IMR-90 (cell line): ENCODE measurements at regions not wholly inside any gene's neighbourhood (a gene's known extent, or its start where the extent isn't known, plus 50 kb on each side); places are given as distances from the start of the nearest gene placed in this dataset.

ENCODE experiments used
- ATAC-seq: fragments of 200-7000 bp; cut with Tn5 transposase; 2 replicates; pipeline ENCODE4 v1.9.1; 2020; ENCODE audit warnings: low read depth, mild to moderate bottlenecking, moderate library complexity
- BruUV-seq: library from RNA; stranded (reverse); fragments of 400-500 nt; replicated peaks from 2 replicates; lab custom pipeline; 2021; lab: Mats Ljungman, UMichigan
- CTCF ChIA-PET: fragments of 300-600 bp; formaldehyde crosslinking; extraction: SDS; loops from one replicate; lab custom pipeline; 2021; ENCODE audit warnings: antibody characterized with exemption; lab: Yijun Ruan, JAX
- POLR2A ChIA-PET: fragments of 300-600 bp; sonication (Branson Sonifier 250); formaldehyde crosslinking; loops from one replicate; lab custom pipeline; 2022; ENCODE audit warnings: antibody characterized with exemption; ENCODE audit not compliant: unreplicated experiment; lab: Charles Lee
- DNase-seq: peaks from one replicate; pipeline ENCODE4 v3.0.0; 2013
- H2AFZ ChIP-seq: replicated peaks from 2 replicates; pipeline ENCODE3; 2013; ENCODE audit warnings: low read length, mild to moderate bottlenecking; ENCODE audit not compliant: poor library complexity
- H2AK5ac ChIP-seq: 2 replicates; pipeline ENCODE4 v1.6.1; 2013; ENCODE audit warnings: low read depth, low read length, inconsistent platforms
- H2AK9ac ChIP-seq: replicated peaks from 2 replicates; pipeline ENCODE3; 2013; ENCODE audit warnings: mild to moderate bottlenecking, low read depth, low read length, moderate library complexity; ENCODE audit not compliant: poor library complexity
- H2BK120ac ChIP-seq: 2 replicates; pipeline ENCODE4 v1.6.1; 2013; ENCODE audit warnings: low read depth, low read length, inconsistent platforms
- H2BK15ac ChIP-seq: 3 replicates; pipeline ENCODE4 v1.6.1; 2013; ENCODE audit warnings: low read depth, low read length, inconsistent platforms
- H2BK20ac ChIP-seq: 2 replicates; pipeline ENCODE4 v1.6.1; 2013; ENCODE audit warnings: low read depth, mild to moderate bottlenecking, inconsistent platforms, low read length, moderate library complexity
- H2BK5ac ChIP-seq: 2 replicates; pipeline ENCODE4 v1.6.1; 2013; ENCODE audit warnings: mild to moderate bottlenecking, low read depth, low read length, inconsistent platforms; ENCODE audit not compliant: poor library complexity, severe bottlenecking
- H3K14ac ChIP-seq: replicated peaks from 2 replicates; pipeline ENCODE4 v1.6.1; 2013; ENCODE audit warnings: low read depth, low read length, inconsistent platforms
- H3K18ac ChIP-seq: 2 replicates; pipeline ENCODE4 v1.6.1; 2013; ENCODE audit warnings: low read depth, low read length, control low read depth
- H3K23ac ChIP-seq: 2 replicates; pipeline ENCODE4 v1.6.1; 2013; ENCODE audit warnings: low read depth, low read length, inconsistent platforms
- H3K27ac ChIP-seq: 2 replicates; pipeline ENCODE4 v1.5.1; 2013; ENCODE audit warnings: mild to moderate bottlenecking, control low read depth, low read length; ENCODE audit not compliant: insufficient read depth
- H3K27me3 ChIP-seq: 2 replicates; pipeline ENCODE4 v1.6.1; 2013; ENCODE audit warnings: low read length; ENCODE audit not compliant: control insufficient read depth, insufficient read depth
- H3K36me3 ChIP-seq: 2 replicates; pipeline ENCODE4 v1.6.1; 2013; ENCODE audit warnings: low read length, mixed read lengths; ENCODE audit not compliant: control insufficient read depth, insufficient read depth
- H3K4ac ChIP-seq: 2 replicates; pipeline ENCODE4 v1.6.1; 2013; ENCODE audit warnings: low read depth, low read length, inconsistent platforms
- H3K4me1 ChIP-seq: 2 replicates; pipeline ENCODE4 v1.6.1; 2013; ENCODE audit warnings: low read length, mixed read lengths; ENCODE audit not compliant: control insufficient read depth, insufficient read depth
- H3K4me2 ChIP-seq: 2 replicates; pipeline ENCODE4 v1.6.1; 2013; ENCODE audit warnings: low read depth, mild to moderate bottlenecking, control low read depth, low read length, moderate library complexity
- H3K4me3 ChIP-seq: 2 replicates; pipeline ENCODE4 v1.5.1; 2013; ENCODE audit warnings: low read depth, mild to moderate bottlenecking, control low read depth, low read length, moderate library complexity; ENCODE audit not compliant: insufficient read depth
- H3K56ac ChIP-seq: 2 replicates; pipeline ENCODE4 v1.6.1; 2013; ENCODE audit warnings: low read length, inconsistent platforms; ENCODE audit not compliant: insufficient read depth; ENCODE audit errors: extremely low read depth
- H3K79me1 ChIP-seq, 2 experiments: 2 replicates each; pipeline ENCODE4 v1.6.1; 2013; ENCODE audit warnings: low read length in 2 of 2, inconsistent platforms in 1 of 2, low read depth in 1 of 2
- H3K9ac ChIP-seq: 2 replicates; pipeline ENCODE4 v1.6.1; 2013; ENCODE audit warnings: low read depth, low read length, control low read depth
- H3K9me1 ChIP-seq: 2 replicates; pipeline ENCODE4 v1.6.1; 2013; ENCODE audit warnings: low read length, inconsistent platforms; ENCODE audit not compliant: insufficient read depth
- H3K9me3 ChIP-seq: 2 replicates; pipeline ENCODE4 v1.6.1; 2013; ENCODE audit warnings: low read length; ENCODE audit not compliant: control insufficient read depth, insufficient read depth
- H4K20me1 ChIP-seq: 2 replicates; pipeline ENCODE4 v1.6.1; 2013; ENCODE audit warnings: low read length, inconsistent platforms; ENCODE audit not compliant: insufficient read depth
- H4K5ac ChIP-seq: 2 replicates; pipeline ENCODE4 v1.6.1; 2013; ENCODE audit warnings: mild to moderate bottlenecking, low read depth, low read length, control low read depth
- H4K8ac ChIP-seq, 2 experiments: 2 replicates each; pipeline ENCODE4 v1.6.1; 2013; ENCODE audit warnings: low read depth in 2 of 2, low read length in 2 of 2, control low read depth in 1 of 2, inconsistent platforms in 1 of 2
- H4K91ac ChIP-seq: 2 replicates; pipeline ENCODE4 v1.6.1; 2013; ENCODE audit warnings: low read depth, low read length, inconsistent platforms; ENCODE audit not compliant: insufficient read depth
- BHLHE40 ChIP-seq: fragments of 150-350 bp; IDR thresholded peaks from 2 replicates; pipeline ENCODE4 v1.6.1; 2016; ENCODE audit warnings: mild to moderate bottlenecking, low read depth, low read length
- CEBPB ChIP-seq: IDR thresholded peaks from 2 replicates; pipeline ENCODE4 v1.6.1; 2012; ENCODE audit warnings: low read depth, low read length, improper control_type of control experiment
- CHD1 ChIP-seq: IDR thresholded peaks from 2 replicates; pipeline ENCODE4 v1.6.1; 2012; ENCODE audit warnings: low read depth, low read length, improper control_type of control experiment
- FOS ChIP-seq: fragments of 150-350 bp; IDR thresholded peaks from 2 replicates; pipeline ENCODE4 v1.6.1; 2016; ENCODE audit warnings: low read depth, low read length
- MAFK ChIP-seq: IDR thresholded peaks from 2 replicates; pipeline ENCODE4 v1.6.1; 2012; ENCODE audit warnings: low read depth, low read length, improper control_type of control experiment
- MAZ ChIP-seq: IDR thresholded peaks from 2 replicates; pipeline ENCODE4 v1.6.1; 2012; ENCODE audit warnings: low read depth, mild to moderate bottlenecking, low read length, improper control_type of control experiment, moderate library complexity, borderline replicate concordance
- MXI1 ChIP-seq: IDR thresholded peaks from 2 replicates; pipeline ENCODE4 v1.6.1; 2012; ENCODE audit warnings: low read depth, mild to moderate bottlenecking, low read length, moderate library complexity, borderline replicate concordance
- NFE2L2 ChIP-seq: fragments of 150-350 bp; IDR thresholded peaks from 2 replicates; pipeline ENCODE4 v1.6.1; 2016; ENCODE audit warnings: low read depth, mild to moderate bottlenecking, low read length
- POLR2A ChIP-seq: IDR thresholded peaks from 2 replicates; pipeline ENCODE4 v1.6.1; 2012; ENCODE audit warnings: mild to moderate bottlenecking, low read depth, low read length
- RAD21 ChIP-seq: IDR thresholded peaks from 2 replicates; pipeline ENCODE4 v1.6.1; 2012; ENCODE audit warnings: low read length, improper control_type of control experiment
- RCOR1 ChIP-seq: IDR thresholded peaks from 2 replicates; pipeline ENCODE4 v1.6.1; 2012; ENCODE audit warnings: mild to moderate bottlenecking, low read length, improper control_type of control experiment; ENCODE audit not compliant: insufficient replicate concordance
- SMC3 ChIP-seq: fragments of 150-350 bp; IDR thresholded peaks from 2 replicates; pipeline ENCODE4 v1.6.1; 2016; ENCODE audit warnings: low read depth, mild to moderate bottlenecking, antibody characterized with exemption, low read length, moderate library complexity
- WGBS, 2 experiments: methylation state at CpG; one replicate each; pipeline versions ENCODE4 v1.1.5 to v1.1.7; 2013; ENCODE audit warnings: missing lambda C conversion rate in 2 of 2; ENCODE audit not compliant: insufficient read length in 1 of 2; ENCODE audit errors: extremely low coverage in 2 of 2; 5-methylcytosine and 5-hydroxymethylcytosine counted together
- dilution Hi-C: fragments of 300-500 bp; cut with HindIII; formaldehyde crosslinking; loops from one replicate; pipeline ENCODE4 v1.14.3; 2018; ENCODE audit warnings: low sequenced_read_pairs; ENCODE audit not compliant: unreplicated experiment
- in situ Hi-C: fragments of 300-500 bp; cut with MboI; formaldehyde crosslinking; loops from 3 replicates; pipeline ENCODE4 v1.14.3; 2019; ENCODE audit warnings: low sequenced_read_pairs, inconsistent platforms, mixed read lengths
- intact Hi-C: fragments of 100-400 bp; cut with micrococcal nuclease; formaldehyde crosslinking; loops from 2 replicates; pipeline ENCODE4 v1.10.0; 2022
- TF ChIP-seq, protein P1 (sequence below): fragments of 150-350 bp; IDR thresholded peaks from 2 replicates; pipeline ENCODE4 v1.6.1; 2017; ENCODE audit warnings: mild to moderate bottlenecking, antibody characterized with exemption, low read length, low read depth
- TF ChIP-seq, protein P2 (sequence below): conservative IDR thresholded peaks from 2 replicates; pipeline ENCODE4 v1.5.1; 2012; ENCODE audit warnings: mild to moderate bottlenecking, low read depth, low read length, improper control_type of control experiment
- TF ChIP-seq, protein P3 (sequence below): fragments of 150-350 bp; IDR thresholded peaks from 2 replicates; pipeline ENCODE4 v1.6.1; 2016; ENCODE audit warnings: low read depth, mild to moderate bottlenecking, low read length, moderate library complexity, borderline replicate concordance

DNA sequence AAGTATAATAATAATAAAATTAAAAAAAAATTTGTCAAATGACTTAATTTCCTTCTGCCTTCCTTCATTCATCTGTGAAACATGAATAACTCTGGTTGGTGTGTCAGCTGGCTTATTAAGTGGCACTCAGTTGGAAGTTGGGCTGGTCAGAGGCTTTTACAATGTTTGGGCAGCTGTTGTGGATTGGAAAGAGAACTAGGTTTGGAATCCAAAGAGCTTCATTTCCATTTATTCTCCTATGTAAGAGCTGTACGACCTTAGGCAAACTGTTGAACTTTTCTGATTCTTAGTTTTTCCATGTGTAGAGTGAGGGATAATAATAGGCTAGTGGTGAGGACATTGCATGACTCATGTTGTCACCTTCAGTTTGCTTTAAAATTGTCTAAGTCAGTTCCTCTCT is 606.7 kb downstream of the PDCD6IP start:
- in situ Hi-C loops: no loop called here
- no peak overlapping the region for H3K56ac ChIP-seq
- TF ChIP-seq MAFK: no peak
- no peak for TF ChIP-seq CHD1
- no peak for TF ChIP-seq POLR2A
- TF ChIP-seq BHLHE40: no peak
- TF ChIP-seq RCOR1: no peak
- TF ChIP-seq, protein P1, sequence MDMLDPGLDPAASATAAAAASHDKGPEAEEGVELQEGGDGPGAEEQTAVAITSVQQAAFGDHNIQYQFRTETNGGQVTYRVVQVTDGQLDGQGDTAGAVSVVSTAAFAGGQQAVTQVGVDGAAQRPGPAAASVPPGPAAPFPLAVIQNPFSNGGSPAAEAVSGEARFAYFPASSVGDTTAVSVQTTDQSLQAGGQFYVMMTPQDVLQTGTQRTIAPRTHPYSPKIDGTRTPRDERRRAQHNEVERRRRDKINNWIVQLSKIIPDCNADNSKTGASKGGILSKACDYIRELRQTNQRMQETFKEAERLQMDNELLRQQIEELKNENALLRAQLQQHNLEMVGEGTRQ: no peak
- TF ChIP-seq MXI1: no peak
- TF ChIP-seq, protein P2, sequence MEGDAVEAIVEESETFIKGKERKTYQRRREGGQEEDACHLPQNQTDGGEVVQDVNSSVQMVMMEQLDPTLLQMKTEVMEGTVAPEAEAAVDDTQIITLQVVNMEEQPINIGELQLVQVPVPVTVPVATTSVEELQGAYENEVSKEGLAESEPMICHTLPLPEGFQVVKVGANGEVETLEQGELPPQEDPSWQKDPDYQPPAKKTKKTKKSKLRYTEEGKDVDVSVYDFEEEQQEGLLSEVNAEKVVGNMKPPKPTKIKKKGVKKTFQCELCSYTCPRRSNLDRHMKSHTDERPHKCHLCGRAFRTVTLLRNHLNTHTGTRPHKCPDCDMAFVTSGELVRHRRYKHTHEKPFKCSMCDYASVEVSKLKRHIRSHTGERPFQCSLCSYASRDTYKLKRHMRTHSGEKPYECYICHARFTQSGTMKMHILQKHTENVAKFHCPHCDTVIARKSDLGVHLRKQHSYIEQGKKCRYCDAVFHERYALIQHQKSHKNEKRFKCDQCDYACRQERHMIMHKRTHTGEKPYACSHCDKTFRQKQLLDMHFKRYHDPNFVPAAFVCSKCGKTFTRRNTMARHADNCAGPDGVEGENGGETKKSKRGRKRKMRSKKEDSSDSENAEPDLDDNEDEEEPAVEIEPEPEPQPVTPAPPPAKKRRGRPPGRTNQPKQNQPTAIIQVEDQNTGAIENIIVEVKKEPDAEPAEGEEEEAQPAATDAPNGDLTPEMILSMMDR: no peak
- TF ChIP-seq RAD21: no peak
- no peak for TF ChIP-seq NFE2L2
- TF ChIP-seq, protein P3, sequence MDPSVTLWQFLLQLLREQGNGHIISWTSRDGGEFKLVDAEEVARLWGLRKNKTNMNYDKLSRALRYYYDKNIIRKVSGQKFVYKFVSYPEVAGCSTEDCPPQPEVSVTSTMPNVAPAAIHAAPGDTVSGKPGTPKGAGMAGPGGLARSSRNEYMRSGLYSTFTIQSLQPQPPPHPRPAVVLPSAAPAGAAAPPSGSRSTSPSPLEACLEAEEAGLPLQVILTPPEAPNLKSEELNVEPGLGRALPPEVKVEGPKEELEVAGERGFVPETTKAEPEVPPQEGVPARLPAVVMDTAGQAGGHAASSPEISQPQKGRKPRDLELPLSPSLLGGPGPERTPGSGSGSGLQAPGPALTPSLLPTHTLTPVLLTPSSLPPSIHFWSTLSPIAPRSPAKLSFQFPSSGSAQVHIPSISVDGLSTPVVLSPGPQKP: no peak
- TF ChIP-seq FOS: no peak
- no peak for TF ChIP-seq CEBPB
- no peak for TF ChIP-seq MAZ
- TF ChIP-seq SMC3: no peak
- no peak overlapping the region for H4K91ac ChIP-seq
- no peak for DNase-seq
- peaks cover 4% of the 10 kb centered on the region for H3K9me3 ChIP-seq
- no CpG with 5 or more reads among the region's 1 CpG for WGBS, 2 experiments
- H3K36me3 ChIP-seq: no peaks in the 10 kb centered on the region
- no peaks in the 10 kb centered on the region for H4K20me1 ChIP-seq
- H2BK20ac ChIP-seq: no peak overlapping the region
- no peak overlapping the region for H3K14ac ChIP-seq
- H3K23ac ChIP-seq: no peak overlapping the region
- no peaks in the 10 kb centered on the region for H3K4me1 ChIP-seq
- H3K18ac ChIP-seq: no peak overlapping the region
- ATAC-seq: no peak
- POLR2A ChIA-PET: no interaction called here
- no TSS peak for BruUV-seq
- no peak overlapping the region for H4K5ac ChIP-seq
- CTCF ChIA-PET: no interaction called here
- no peaks in the 10 kb centered on the region for H3K27me3 ChIP-seq
- no peaks in the 10 kb centered on the region for H3K79me1 ChIP-seq
- H2BK120ac ChIP-seq: no peak overlapping the region
- H2BK5ac ChIP-seq: no peak overlapping the region
- no peak overlapping the region for H2AK9ac ChIP-seq
- H2AFZ ChIP-seq: no peak overlapping the region
- no peak overlapping the region for H3K4me3 ChIP-seq
- H3K4me2 ChIP-seq: no peak overlapping the region
- H3K4ac ChIP-seq: no peak overlapping the region
- no peak overlapping the region for H4K8ac ChIP-seq
- intact Hi-C loops: no loop called here
- dilution Hi-C loops: no loop called here
- no peak overlapping the region for H2AK5ac ChIP-seq
- H3K9ac ChIP-seq: no peak overlapping the region
- H2BK15ac ChIP-seq: no peak overlapping the region
- H3K9me1 ChIP-seq: no peaks in the 10 kb centered on the region
- no peak overlapping the region for H3K27ac ChIP-seq
